ENCODE measurements at regions not wholly inside any gene's neighbourhood (a gene's known extent, or its start where the extent isn't known, plus 50 kb on each side); places are given as distances from the start of the nearest gene placed in this dataset.

DNA sequence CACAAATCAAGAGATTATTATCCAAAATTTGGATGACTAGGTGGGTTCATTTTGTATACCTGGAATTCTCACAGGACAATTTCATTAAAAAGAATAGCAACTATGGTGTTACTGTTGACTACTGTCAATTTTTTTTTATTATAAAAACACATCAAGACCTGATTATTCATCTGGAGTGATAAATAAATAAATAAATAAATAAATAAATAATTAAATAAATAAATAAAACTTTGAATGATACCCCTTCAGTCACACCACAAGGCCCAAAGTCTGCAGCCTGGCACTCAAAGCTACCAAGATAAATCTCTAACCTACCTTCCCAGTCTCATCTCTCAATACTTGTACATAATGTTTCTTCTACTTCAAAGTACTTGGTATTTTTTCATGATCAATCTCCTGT, 294.0 kb upstream of the KLHL29 start:
- no peak overlapping the region for H3K9ac ChIP-seq (ENCODE audit: low read length)

DNA sequence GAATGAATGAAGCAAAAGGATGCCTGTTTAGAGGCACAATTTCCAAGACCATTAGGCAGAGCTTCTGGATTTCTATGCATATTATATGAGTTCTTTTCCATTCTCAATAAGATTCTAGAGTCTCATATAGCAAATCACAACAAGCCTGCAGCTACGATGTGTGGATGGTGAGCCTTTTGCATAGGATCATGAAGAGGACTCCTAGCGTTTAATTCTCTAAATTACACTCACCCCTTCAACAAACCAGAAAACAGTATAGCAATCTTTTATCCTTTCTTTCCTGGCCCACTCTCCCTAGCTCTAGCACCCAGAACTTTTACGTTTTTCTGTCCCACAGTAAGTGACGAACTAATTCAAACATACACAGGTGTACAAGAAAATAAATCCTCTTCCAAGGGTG, 293.1 kb upstream of the KLHL29 start:
- Histone ChIP-seq H3K9ac (ENCODE audit: low read length) (no peak overlapping the region), H3K36me3 (ENCODE audit: control insufficient read depth, insufficient read depth, low read length) (no peaks in the 10 kb centered on the region), H3K27me3 (ENCODE audit: control insufficient read depth, insufficient read depth, low read length) (no peaks in the 10 kb centered on the region; the same call in 1 of the 2 replicates), H3K4me1 (ENCODE audit: control insufficient read depth, insufficient read depth, low read length) (no peaks in the 10 kb centered on the region), H3K4me3 (ENCODE audit: low read depth, low read length) (no peak overlapping the region), H3K27ac (ENCODE audit: low read depth, low read length) (no peak overlapping the region), H3K9me3 (ENCODE audit: control insufficient read depth, insufficient read depth, low read depth, low read length) (peaks cover 17% of the 10 kb centered on the region)

More for the DNA sequence above, 294.0 kb upstream of the KLHL29 start:
- Histone ChIP-seq H3K4me1 (ENCODE audit: control insufficient read depth, insufficient read depth, low read length) (no peaks in the 10 kb centered on the region), H3K27me3 (ENCODE audit: control insufficient read depth, insufficient read depth, low read length) (no peaks in the 10 kb centered on the region; the same call in 1 of the 2 replicates), H3K27ac (ENCODE audit: low read depth, low read length) (no peak overlapping the region), H3K9me3 (ENCODE audit: control insufficient read depth, insufficient read depth, low read depth, low read length) (peaks cover 17% of the 10 kb centered on the region), H3K4me3 (ENCODE audit: low read depth, low read length) (no peak overlapping the region), H3K36me3 (ENCODE audit: control insufficient read depth, insufficient read depth, low read length) (no peaks in the 10 kb centered on the region)

DNA sequence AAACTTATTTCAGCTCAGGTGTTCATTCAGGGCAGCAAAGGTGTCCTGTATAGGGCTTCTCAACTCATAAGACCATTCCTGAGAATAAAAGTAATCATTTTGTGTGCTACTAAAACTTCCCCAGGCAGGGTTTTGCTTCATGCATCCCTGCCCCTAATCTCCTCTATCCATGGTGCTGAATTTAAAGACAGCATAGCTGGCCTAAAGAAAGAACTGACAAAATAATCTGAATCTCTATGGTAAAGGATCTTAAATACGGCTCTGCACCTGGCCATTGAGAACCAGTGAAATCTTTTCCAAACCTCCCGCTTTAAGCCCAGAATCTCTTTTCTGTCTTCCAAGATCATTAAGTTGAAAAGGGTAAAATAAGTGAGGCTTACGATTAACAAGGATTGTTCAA, 292.1 kb upstream of the KLHL29 start:
- Histone ChIP-seq H3K27me3 (ENCODE audit: control insufficient read depth, insufficient read depth, low read length) (no peaks in the 10 kb centered on the region; the same call in 1 of the 2 replicates), H3K4me3 (ENCODE audit: low read depth, low read length) (no peak overlapping the region), H3K4me1 (ENCODE audit: control insufficient read depth, insufficient read depth, low read length) (no peaks in the 10 kb centered on the region), H3K9ac (ENCODE audit: low read length) (no peak overlapping the region), H3K27ac (ENCODE audit: low read depth, low read length) (no peak overlapping the region), H3K9me3 (ENCODE audit: control insufficient read depth, insufficient read depth, low read depth, low read length) (peaks cover 16% of the 10 kb centered on the region), H3K36me3 (ENCODE audit: control insufficient read depth, insufficient read depth, low read length) (no peaks in the 10 kb centered on the region)

DNA sequence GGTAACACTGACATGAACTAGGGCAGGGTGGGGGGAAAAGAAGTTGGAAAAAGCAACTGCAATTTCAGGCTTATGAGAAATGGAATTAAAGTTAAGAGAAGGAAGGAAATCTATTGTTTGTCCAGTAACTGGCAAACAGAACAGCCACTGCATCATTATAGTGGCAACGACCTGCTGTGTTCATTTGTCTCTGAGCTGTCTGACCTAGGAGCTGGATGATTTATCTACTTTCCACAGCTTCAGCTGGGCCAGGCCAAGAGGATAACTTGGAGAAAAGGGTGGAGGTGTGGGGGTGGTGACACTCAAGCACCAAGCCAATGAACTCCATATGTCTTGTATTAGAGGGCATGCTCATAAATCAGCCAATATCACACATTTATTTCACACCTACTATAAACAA, 291.5 kb upstream of the KLHL29 start:
- no peak overlapping the region for H3K27ac ChIP-seq (ENCODE audit: low read depth, low read length)
- no peak overlapping the region for H3K4me3 ChIP-seq (ENCODE audit: low read depth, low read length)
- no peaks in the 10 kb centered on the region for H3K36me3 ChIP-seq (ENCODE audit: control insufficient read depth, insufficient read depth, low read length)
- H3K27me3 ChIP-seq (ENCODE audit: control insufficient read depth, insufficient read depth, low read length): no peaks in the 10 kb centered on the region; the same call in 1 of the 2 replicates
- H3K9me3 ChIP-seq (ENCODE audit: control insufficient read depth, insufficient read depth, low read depth, low read length): peaks cover 10% of the 10 kb centered on the region
- no peaks in the 10 kb centered on the region for H3K4me1 ChIP-seq (ENCODE audit: control insufficient read depth, insufficient read depth, low read length)
- H3K9ac ChIP-seq (ENCODE audit: low read length): no peak overlapping the region

DNA sequence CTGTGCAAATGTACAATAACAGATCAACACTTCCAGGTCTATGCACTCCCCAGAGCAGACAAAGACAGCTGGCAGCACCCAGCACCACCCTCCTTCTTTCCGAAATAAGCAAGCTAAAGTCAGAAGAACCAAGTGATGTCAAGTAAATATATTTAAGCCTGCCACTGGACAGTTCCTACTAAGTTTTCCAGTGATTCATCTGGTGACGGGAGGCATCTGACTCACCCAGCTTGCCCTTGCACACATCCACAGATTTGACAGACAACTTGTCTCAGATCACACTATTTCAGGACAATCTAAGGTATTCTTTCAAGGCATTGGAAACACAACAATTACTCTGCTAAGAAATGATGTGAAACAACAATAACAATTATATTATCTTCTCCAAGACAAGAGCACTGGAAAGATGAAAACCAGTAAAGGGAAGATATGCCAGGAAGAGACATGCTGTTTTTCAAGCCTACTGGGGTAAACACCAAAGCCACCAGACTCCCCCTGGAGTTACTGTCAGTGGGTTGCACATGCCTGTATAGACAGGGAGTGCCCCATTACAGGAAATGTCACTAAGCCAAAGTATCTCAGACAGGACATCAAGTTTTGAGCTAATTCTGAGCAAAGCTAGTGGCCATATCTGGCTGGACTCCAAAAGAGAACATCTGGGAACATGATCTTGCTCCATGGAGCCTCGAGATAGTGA, 287.9 kb upstream of the KLHL29 start:
- no peaks in the 10 kb centered on the region for H3K9me3 ChIP-seq (ENCODE audit: control insufficient read depth, insufficient read depth, low read depth, low read length)
- H3K4me3 ChIP-seq (ENCODE audit: low read depth, low read length): no peak overlapping the region
- no peaks in the 10 kb centered on the region; the same call in 1 of the 2 replicates for H3K27me3 ChIP-seq (ENCODE audit: control insufficient read depth, insufficient read depth, low read length)
- H3K27ac ChIP-seq (ENCODE audit: low read depth, low read length): no peak overlapping the region
- H3K36me3 ChIP-seq (ENCODE audit: control insufficient read depth, insufficient read depth, low read length): no peaks in the 10 kb centered on the region
- H3K9ac ChIP-seq (ENCODE audit: low read length): no peak overlapping the region
- H3K4me1 ChIP-seq (ENCODE audit: control insufficient read depth, insufficient read depth, low read length): no peaks in the 10 kb centered on the region

DNA sequence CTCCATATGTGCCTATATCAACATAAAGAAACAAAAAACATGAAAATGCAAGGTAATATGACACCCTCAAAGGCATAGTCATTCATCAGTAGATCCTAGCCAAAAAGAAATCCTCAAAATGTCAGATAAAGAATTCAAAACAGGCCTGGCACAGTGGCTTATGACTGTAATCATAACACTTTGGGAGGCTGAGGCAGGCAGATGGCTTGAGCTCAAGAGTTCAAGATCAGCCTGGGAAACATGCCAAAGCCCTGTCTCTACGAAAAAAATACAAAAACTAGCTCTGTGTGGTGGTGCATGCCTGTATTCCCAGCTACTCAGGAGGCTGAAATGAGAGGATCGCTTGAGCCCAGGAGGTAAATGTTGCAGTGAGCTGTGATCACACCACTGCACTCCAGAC, 284.6 kb upstream of the KLHL29 start:
- no peaks in the 10 kb centered on the region for H3K9me3 ChIP-seq (ENCODE audit: control insufficient read depth, insufficient read depth, low read depth, low read length)
- no peak overlapping the region for H3K27ac ChIP-seq (ENCODE audit: low read depth, low read length)
- no peaks in the 10 kb centered on the region for H3K36me3 ChIP-seq (ENCODE audit: control insufficient read depth, insufficient read depth, low read length)
- no peak overlapping the region for H3K9ac ChIP-seq (ENCODE audit: low read length)
- no peaks in the 10 kb centered on the region for H3K4me1 ChIP-seq (ENCODE audit: control insufficient read depth, insufficient read depth, low read length)
- H3K27me3 ChIP-seq (ENCODE audit: control insufficient read depth, insufficient read depth, low read length): no peaks in the 10 kb centered on the region; the same call in 1 of the 2 replicates
- no peak overlapping the region for H3K4me3 ChIP-seq (ENCODE audit: low read depth, low read length)

DNA sequence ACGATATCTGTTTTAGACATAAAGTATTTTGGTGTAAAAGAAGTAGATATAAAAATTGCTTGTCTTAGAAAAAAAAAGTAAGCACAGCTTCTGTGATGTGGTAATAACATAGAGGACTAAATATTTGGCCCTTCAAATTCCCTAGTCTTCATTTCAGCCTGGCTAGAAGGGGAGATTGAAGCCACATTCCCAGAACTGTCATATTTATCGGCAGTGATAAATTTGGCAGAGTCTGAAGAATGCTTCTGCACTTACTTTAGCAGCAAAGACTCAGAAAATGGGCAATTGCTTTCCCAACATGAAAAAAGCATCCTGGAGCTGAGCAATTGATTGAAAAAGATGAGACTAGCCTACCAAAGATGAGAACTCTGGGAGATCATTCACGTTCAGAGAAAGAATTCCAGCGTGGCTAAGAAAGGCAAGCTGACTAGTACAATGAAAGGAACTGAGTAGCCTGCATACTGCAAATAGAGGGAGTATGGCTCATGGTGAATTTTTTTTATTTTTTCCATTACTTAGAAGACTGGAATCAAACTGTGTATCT, 278.7 kb upstream of the KLHL29 start:
- Histone ChIP-seq H3K9me3 (ENCODE audit: control insufficient read depth, insufficient read depth, low read depth, low read length) (no peaks in the 10 kb centered on the region), H3K27me3 (ENCODE audit: control insufficient read depth, insufficient read depth, low read length) (no peaks in the 10 kb centered on the region), H3K4me3 (ENCODE audit: low read depth, low read length) (no peak overlapping the region), H3K36me3 (ENCODE audit: control insufficient read depth, insufficient read depth, low read length) (no peaks in the 10 kb centered on the region), H3K27ac (ENCODE audit: low read depth, low read length) (no peak overlapping the region), H3K9ac (ENCODE audit: low read length) (no peak overlapping the region), H3K4me1 (ENCODE audit: control insufficient read depth, insufficient read depth, low read length) (no peaks in the 10 kb centered on the region)

DNA sequence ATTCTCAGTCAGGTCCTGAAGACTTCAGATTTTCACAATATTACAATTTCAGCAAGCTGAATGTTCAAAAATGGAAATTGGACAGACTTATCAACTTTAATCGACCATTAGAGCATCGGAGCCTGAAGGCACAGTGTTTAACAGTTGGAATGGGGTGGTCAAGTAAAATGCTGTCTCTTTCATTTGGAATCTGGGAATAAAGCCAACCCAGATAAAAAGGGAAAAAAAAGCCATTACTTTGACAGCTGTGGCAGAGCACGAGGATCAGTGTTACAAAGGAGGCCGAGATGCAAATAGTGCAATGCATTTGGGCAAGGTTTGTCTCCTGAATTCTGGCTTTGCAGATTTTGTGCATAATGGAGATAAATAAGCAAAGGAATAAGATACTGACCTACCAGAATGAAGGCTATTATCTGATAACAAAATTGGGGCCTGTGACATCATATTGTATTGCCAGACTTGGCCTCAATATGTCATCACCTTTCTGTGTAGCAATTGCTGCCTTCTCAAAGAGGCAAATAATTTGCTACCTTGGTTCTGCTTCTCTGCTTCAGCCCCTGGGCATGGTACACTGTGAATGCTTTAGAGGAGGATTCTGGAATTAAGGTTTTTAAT, 277.5 kb upstream of the KLHL29 start:
- Histone ChIP-seq H3K36me3 (ENCODE audit: control insufficient read depth, insufficient read depth, low read length) (no peaks in the 10 kb centered on the region), H3K9me3 (ENCODE audit: control insufficient read depth, insufficient read depth, low read depth, low read length) (no peaks in the 10 kb centered on the region), H3K4me1 (ENCODE audit: control insufficient read depth, insufficient read depth, low read length) (no peaks in the 10 kb centered on the region), H3K4me3 (ENCODE audit: low read depth, low read length) (no peak overlapping the region), H3K27ac (ENCODE audit: low read depth, low read length) (no peak overlapping the region), H3K9ac (ENCODE audit: low read length) (no peak overlapping the region), H3K27me3 (ENCODE audit: control insufficient read depth, insufficient read depth, low read length) (no peaks in the 10 kb centered on the region)

DNA sequence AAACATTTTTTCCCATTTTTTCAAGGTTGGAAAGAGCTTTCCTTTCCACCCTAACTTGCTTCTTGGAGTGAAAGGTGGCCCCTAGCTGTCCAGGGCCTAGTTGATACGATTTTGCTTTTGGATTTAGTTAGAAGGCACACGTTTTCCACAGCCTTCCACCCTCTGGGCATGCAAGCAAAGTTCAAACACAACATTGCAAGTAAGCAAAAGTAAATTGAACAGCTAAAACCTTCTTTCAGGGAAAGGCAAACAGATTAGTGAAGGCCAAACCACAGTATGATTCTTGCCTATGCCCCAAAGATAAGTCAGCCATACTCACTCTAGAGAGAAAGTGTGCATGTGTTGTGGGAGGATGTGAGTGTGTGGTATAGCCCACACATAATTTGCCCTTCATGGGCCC, 273.7 kb upstream of the KLHL29 start:
- H3K4me3 ChIP-seq (ENCODE audit: low read depth, low read length): no peak overlapping the region
- H3K9me3 ChIP-seq (ENCODE audit: control insufficient read depth, insufficient read depth, low read depth, low read length): no peaks in the 10 kb centered on the region
- no peaks in the 10 kb centered on the region for H3K27me3 ChIP-seq (ENCODE audit: control insufficient read depth, insufficient read depth, low read length)
- H3K9ac ChIP-seq (ENCODE audit: low read length): no peak overlapping the region
- H3K4me1 ChIP-seq (ENCODE audit: control insufficient read depth, insufficient read depth, low read length): no peaks in the 10 kb centered on the region
- H3K27ac ChIP-seq (ENCODE audit: low read depth, low read length): no peak overlapping the region
- H3K36me3 ChIP-seq (ENCODE audit: control insufficient read depth, insufficient read depth, low read length): no peaks in the 10 kb centered on the region

DNA sequence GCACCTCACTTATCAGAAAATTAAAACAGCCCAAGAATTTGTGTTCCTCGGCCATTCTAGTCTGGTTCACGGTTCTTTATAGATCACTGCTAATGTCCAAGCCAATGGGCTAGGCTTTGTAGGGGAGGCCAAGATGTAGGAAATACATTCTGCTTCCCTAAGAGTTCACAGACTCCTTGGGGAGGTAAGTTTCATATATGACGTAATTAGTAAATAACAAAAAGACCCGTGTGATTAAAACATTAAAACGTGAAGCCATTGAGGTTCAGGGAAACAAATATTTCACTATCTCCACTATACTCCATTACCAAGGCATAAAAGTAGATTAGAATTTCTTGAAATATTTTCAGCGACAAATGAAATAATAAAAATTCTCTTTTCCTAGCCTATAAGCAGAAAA, 272.5 kb upstream of the KLHL29 start:
- Histone ChIP-seq H3K36me3 (ENCODE audit: control insufficient read depth, insufficient read depth, low read length) (no peaks in the 10 kb centered on the region), H3K27me3 (ENCODE audit: control insufficient read depth, insufficient read depth, low read length) (no peaks in the 10 kb centered on the region), H3K9ac (ENCODE audit: low read length) (no peak overlapping the region), H3K9me3 (ENCODE audit: control insufficient read depth, insufficient read depth, low read depth, low read length) (no peaks in the 10 kb centered on the region), H3K4me3 (ENCODE audit: low read depth, low read length) (no peak overlapping the region), H3K4me1 (ENCODE audit: control insufficient read depth, insufficient read depth, low read length) (no peaks in the 10 kb centered on the region), H3K27ac (ENCODE audit: low read depth, low read length) (no peak overlapping the region)

DNA sequence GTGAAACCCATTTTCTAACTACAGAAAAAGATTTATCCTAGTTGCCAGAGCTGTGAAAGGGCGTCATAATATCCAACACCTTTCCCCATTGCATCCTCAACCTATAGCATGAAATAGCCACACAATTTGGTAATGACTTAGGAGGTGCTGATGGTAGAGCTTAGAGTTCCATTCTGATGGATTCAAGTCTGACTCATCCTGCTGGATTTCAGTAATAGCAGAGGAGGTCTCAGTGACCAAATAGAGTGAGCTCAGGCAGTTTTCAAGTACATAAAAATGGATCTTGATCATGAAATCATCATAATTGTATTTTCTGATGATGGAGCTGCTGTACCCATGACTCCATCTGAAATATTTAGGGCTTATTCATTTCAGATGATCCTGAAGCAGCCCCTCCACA, 270.7 kb upstream of the KLHL29 start:
- no peak overlapping the region for H3K4me3 ChIP-seq (ENCODE audit: low read depth, low read length)
- H3K9me3 ChIP-seq (ENCODE audit: control insufficient read depth, insufficient read depth, low read depth, low read length): no peaks in the 10 kb centered on the region
- H3K27me3 ChIP-seq (ENCODE audit: control insufficient read depth, insufficient read depth, low read length): no peaks in the 10 kb centered on the region
- H3K9ac ChIP-seq (ENCODE audit: low read length): no peak overlapping the region
- H3K27ac ChIP-seq (ENCODE audit: low read depth, low read length): no peak overlapping the region
- no peaks in the 10 kb centered on the region for H3K4me1 ChIP-seq (ENCODE audit: control insufficient read depth, insufficient read depth, low read length)
- H3K36me3 ChIP-seq (ENCODE audit: control insufficient read depth, insufficient read depth, low read length): no peaks in the 10 kb centered on the region

Measured in HUES6 (cell line).